HG03571 (cell line): ENCODE measurements at regions not wholly inside any gene's neighbourhood (a gene's known extent, or its start where the extent isn't known, plus 50 kb on each side); places are given as distances from the start of the nearest gene placed in this dataset.

ENCODE experiments used
- ATAC-seq: cut with Tn5 transposase; IDR thresholded peaks from one replicate; pipeline ENCODE4 v1.9.1; 2021; ENCODE audit not compliant: unreplicated experiment

DNA sequence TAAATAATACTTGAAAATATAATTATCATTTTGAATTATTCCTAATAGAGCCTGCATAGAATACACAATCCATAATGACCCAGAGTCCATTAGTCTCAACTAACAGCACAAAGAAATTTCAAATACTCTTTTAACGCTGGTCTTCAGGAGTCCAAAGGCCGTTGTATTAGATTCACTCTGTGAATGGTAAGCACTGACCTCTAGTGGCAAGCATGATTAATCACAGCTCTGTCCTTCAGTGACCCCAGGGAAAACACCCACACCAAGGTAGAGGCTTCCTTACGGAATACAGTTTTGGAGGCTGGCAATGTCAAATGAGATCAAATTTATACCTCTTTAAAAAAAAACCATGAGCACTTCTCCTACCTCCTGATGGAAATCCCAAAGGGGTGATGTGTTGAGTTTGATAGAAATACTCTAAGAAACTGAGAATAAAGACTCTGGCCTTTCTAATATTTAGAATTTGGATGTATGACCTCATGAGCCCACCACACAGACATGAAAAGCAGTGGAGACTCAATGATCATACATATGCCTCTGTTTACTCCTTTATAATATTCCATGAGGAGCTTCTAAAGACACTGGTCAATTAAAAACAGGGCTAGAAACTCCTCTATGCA is 147.2 kb upstream of the DKK2 start:
- peak; percentile 98 for ATAC-seq

DNA sequence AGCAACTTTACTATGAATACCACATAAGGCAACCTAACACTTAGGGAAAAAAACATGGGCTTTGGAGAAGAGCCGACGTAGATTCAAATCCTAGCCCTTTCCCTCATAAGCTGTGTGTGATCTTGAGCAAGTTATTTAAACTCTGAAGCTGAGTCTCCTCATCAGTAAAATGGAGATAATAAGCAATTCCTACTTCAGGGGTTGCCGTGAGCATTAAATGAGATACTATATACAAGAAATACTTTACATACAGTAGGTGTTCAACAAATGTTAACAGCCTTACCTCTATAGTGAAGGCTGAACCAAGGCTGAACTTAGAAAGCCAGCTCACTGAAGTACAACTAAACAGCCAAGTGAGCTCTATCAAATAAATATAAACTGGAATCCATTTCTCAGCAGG is 146.2 kb upstream of the DKK2 start:
- ATAC-seq, result no peak

GRCh38 chr4:107166873-107167450 is 130.8 kb upstream of the DKK2 start:
- ATAC-seq, result no peak

DNA sequence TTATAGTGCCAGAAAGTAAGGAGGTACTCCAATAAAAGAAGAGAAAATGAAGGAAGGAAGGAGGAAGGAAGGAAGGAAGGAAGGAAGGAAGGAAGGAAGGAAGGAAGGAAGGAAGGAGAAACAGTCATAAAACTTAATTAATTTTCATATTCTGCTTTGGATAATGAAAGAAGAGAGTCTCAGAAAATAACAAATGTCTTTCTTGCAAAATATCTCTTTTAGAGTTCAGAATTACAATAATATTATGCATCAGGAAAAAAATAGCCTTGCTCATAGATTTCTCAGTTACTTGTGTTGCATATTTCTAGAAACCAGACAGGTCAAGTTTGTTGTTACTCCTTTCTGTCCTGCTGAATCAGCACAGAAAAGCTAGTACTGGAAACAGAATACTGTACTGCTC is 130.1 kb upstream of the DKK2 start:
- no peak for ATAC-seq

- no peak for ATAC-seq
Observed at GRCh38 chr4:107164962-107165475, 128.9 kb upstream of the DKK2 start.

- ATAC-seq, result no peak
Observed at GRCh38 chr4:107156443-107156842, 120.3 kb upstream of the DKK2 start.

DNA sequence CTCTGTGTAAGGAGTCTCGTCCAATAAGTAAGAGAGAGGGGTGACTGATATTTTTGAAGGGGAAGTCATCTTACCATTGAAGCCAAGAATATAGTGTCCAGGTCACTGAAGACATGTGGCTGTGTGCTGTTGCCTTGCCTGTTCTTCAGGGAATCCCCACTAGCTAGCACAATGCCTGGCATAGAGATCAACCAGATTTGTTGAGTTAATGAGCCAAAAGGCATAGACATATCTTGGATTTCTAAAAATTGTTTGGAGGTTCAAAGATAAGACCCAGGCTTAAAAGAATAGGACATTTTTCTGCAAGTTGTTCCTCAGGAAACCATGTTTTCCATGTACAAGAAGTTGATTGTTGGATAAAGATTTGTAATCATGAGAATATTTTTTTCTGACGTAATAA is 119.3 kb upstream of the DKK2 start:
- ATAC-seq, result no peak

GRCh38 chr4:107153956-107154355 is 117.8 kb upstream of the DKK2 start:
- no peak for ATAC-seq

DNA sequence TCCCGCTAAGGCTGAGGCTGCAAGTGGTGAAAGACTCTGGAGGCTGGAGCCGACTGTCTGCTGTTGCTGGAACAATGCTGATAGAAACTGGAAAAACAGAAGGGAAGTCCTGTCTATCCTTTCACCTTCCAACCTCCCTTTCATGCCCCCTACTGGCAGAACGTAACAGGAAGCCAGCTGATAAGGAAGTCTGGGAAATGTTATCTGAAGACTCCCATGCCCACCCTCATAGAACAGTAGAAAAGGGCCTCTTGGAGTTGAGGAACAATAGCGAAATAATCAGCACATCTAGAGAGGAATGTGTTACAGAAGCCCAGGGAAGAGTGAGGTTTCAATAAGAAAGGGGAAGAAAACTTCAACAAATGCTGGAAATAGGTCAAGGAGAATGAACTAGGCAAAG is 117.1 kb upstream of the DKK2 start:
- no peak for ATAC-seq

- ATAC-seq, result no peak
Observed at GRCh38 chr4:107151173-107151572, 115.1 kb upstream of the DKK2 start.

- no peak for ATAC-seq
Observed at GRCh38 chr4:107148904-107149303, 112.8 kb upstream of the DKK2 start.

DNA sequence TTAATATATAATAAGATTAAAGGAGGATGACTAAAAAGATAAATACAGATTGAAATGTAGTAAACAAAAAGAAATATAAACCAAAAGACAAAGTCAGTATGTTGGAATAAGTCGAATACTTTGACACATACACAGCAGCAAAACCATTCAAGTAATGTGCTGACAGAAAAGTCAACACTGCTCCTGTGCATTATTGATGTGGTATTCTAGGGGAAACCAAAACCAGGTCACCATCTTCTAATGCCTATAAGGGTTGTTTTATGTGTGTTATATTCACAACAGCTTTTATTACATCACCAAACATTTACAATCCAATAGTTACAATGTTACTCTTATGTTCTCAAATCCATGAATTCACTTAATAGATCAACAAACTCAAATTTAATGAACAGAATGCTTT is 111.8 kb upstream of the DKK2 start:
- no peak for ATAC-seq

GRCh38 chr4:107138433-107138832 is 102.3 kb upstream of the DKK2 start:
- no peak for ATAC-seq

GRCh38 chr4:107133965-107134653 is 98.0 kb upstream of the DKK2 start:
- ATAC-seq, result no peak

DNA sequence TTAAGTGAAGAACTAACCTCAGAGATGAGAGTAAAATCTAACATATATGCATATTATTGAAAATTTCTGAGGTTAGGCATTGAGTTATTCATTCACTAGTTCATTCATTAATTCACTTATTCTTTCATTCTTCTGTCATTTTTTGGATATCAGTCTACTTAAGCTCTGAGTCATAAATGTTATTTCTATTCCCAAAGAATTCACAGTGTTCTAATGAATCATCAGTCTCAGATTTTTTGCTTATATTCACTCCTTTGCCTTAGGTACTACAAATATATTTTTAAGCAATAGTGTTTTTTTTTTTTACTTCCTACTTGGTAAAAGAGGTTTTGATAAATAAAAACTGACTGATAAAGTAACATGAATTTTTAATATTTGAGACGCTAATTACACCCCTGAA is 95.2 kb upstream of the DKK2 start:
- no peak for ATAC-seq

- no peak for ATAC-seq
Observed at GRCh38 chr4:107130157-107130556, 94.0 kb upstream of the DKK2 start.

GRCh38 chr4:107129611-107130010 is 93.5 kb upstream of the DKK2 start:
- no peak for ATAC-seq

DNA sequence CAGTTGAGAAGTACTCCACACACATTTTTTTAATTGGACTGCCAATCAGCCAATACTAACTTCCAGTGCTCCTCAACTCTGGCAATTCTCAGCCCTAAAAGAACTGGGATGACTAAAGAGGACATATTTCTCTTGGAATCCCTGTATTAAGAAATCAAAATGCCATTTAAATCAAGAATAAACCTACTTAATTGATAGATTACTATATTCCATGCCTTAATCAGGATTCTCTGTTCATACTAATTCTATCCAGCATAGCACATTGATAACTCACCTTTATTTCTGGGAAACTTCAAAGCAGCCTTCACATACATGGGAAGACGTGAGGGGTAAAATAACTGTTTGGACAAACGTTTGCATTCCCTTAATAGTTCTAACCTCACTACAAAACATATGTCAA is 93.0 kb upstream of the DKK2 start:
- ATAC-seq, result no peak

DNA sequence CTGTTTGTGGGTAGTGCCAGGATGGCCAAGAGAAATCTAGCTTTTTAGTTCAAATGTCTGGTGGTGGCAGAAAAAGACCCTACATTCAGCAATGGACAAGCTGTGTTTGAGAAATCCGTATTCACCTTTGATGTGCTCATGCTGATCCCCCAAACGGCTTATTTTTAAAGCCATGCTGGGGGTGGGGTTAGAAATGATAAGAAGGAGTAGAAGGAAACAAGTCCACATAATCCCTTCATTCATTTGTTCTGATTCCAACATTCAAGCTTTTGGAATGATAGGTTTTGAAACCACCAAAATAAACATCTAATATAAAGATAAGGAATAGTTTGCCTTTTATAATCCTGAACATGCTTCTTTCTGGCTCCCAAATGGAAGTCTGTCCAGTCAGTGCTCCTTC is 92.0 kb upstream of the DKK2 start:
- ATAC-seq, result no peak

DNA sequence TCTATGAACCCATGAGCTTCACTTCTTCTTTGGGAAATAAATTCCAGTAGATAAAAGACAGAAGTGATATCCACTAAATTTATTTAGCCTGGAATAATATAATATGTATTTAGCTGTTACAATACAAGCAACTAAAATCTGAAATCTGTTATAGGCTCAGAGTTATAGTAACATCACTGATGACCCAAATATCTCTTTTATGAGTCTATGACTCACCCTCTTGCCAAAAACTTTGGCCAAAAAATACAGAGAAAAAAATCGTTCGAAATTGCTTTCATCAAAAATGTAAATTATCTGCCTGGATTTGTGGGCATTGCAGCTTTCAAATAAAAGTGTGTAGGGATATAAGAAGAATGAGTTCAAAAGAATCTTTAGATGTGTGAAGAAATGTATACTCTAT is 89.4 kb upstream of the DKK2 start:
- no peak for ATAC-seq

DNA sequence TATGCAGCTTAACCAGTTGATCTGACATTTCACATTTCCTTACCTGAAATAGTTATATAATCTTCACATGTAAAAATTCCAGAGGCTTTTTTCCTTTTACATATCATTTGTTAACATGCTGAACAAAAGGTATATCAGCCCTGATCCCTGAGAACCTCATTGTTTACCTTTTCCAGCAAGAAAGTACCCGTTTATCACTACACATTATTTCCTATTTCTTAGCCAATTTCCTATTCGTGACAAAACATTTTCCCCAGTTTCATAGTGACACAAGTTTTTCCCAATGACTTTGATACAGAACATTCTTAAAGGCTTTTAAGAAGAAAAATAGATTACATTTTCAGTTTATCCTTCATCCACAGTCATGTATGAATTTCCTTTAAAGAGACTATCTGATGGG is 86.6 kb upstream of the DKK2 start:
- no peak for ATAC-seq

DNA sequence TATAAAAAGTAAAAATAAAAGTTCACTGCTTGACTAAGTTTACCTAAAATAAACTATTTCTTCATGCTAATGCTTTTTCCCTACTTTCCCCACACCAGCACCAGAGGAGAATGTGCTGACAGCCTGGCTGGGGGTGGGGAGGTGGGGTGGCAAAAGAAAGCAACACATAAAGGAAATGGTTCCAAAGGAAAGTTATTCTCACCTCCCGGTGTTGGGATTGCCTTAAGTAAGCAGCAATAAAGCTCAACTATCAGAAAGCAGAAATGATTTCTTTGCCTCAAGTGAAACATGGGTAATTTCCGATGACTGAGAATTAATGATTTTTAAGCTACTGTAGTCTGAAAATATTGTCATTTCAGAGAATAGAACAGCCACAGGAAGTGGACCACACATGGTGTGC is 84.5 kb upstream of the DKK2 start:
- ATAC-seq, result no peak

DNA sequence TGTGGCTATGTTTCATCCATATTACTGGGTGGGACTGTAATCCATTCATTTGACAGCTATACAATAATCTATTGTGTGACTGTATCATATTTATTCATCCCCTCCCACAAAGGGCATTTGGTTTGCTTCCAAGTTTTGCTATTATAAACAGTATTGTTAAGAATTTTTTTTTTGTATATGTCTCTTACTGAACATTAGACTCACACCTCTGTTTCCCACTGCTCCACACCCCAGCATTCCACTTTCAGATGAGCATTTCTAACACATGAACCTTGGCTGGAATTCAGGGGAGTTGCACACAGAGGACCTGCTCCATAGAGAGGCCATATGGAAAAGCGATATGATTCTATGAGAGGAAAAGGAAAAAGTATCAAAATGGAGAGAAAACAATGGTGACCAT is 81.6 kb upstream of the DKK2 start:
- no peak for ATAC-seq
